ENCODE measurements at regions not wholly inside any gene's neighbourhood (a gene's known extent, or its start where the extent isn't known, plus 50 kb on each side); places are given as distances from the start of the nearest gene placed in this dataset.
A peak's percentile ranks its signal among the peaks of the same experiment; 100 is the strongest.

GRCh38 chr12:28933864-28934527, 215.1 kb upstream of the FAR2 start:
- ChIA-PET CTCF (interaction anchor here (0.6 kb wide), 2 partner anchors 61 to 1620 kb away, joined by 3 read pairs; no protein-coding TSS in a partner anchor), POLR2A (interaction anchor here (1.1 kb wide), 1 partner anchor 50 kb away, joined by 4 read pairs; no protein-coding TSS in a partner anchor)
- Mint-ChIP-seq H3K4me3 (ENCODE audit: unreplicated experiment) (no peak overlapping the region), H3K27ac (ENCODE audit: low read depth, unreplicated experiment) (peak overlapping the region; percentile 19), H3K9me3 (ENCODE audit: unreplicated experiment) (no peaks in the 10 kb centered on the region), H3K27me3 (ENCODE audit: insufficient read depth, unreplicated experiment) (no peaks in the 10 kb centered on the region), H3K4me1 (ENCODE audit: insufficient read depth, unreplicated experiment) (peaks cover 40% of the 10 kb centered on the region), H3K36me3 (ENCODE audit: insufficient read depth, unreplicated experiment) (no peaks in the 10 kb centered on the region)
- no peak for TF ChIP-seq CTCF (IDR thresholded peaks at IDR 0.05; ENCODE audit: unreplicated experiment)
- BruUV-seq (replicated peaks) = no TSS peak
- intact Hi-C loops (cut with micrococcal nuclease) = no loop called here
- peak; percentile 23 for DNase-seq (ENCODE audit: unreplicated experiment)

- TF ChIP-seq CTCF (IDR thresholded peaks at IDR 0.05; ENCODE audit: unreplicated experiment) = no peak
- H3K27me3 Mint-ChIP-seq (ENCODE audit: insufficient read depth, unreplicated experiment) = no peaks in the 10 kb centered on the region
- H3K9me3 Mint-ChIP-seq (ENCODE audit: unreplicated experiment) = no peaks in the 10 kb centered on the region
- CTCF ChIA-PET = no interaction called here
- peaks cover 51% of the 10 kb centered on the region for H3K4me1 Mint-ChIP-seq (ENCODE audit: insufficient read depth, unreplicated experiment)
- no peaks in the 10 kb centered on the region for H3K36me3 Mint-ChIP-seq (ENCODE audit: insufficient read depth, unreplicated experiment)
- intact Hi-C loops (cut with micrococcal nuclease) = no loop called here
- H3K27ac Mint-ChIP-seq (ENCODE audit: low read depth, unreplicated experiment) = peak overlapping the region; percentile 63
- H3K4me3 Mint-ChIP-seq (ENCODE audit: unreplicated experiment) = no peak overlapping the region
- POLR2A ChIA-PET = interaction anchor here (0.7 kb wide), 1 partner anchor 352 kb away, joined by 4 read pairs; no protein-coding TSS in a partner anchor
- DNase-seq (ENCODE audit: unreplicated experiment) = no peak
- no TSS peak for BruUV-seq (replicated peaks)
Measured at GRCh38 chr12:28936221-28936620, 212.9 kb upstream of the FAR2 start.

GRCh38 chr12:28936711-28937110, 212.4 kb upstream of the FAR2 start:
- no peak for DNase-seq (ENCODE audit: unreplicated experiment)
- Mint-ChIP-seq H3K27me3 (ENCODE audit: insufficient read depth, unreplicated experiment) (no peaks in the 10 kb centered on the region), H3K4me3 (ENCODE audit: unreplicated experiment) (no peak overlapping the region), H3K9me3 (ENCODE audit: unreplicated experiment) (no peaks in the 10 kb centered on the region), H3K36me3 (ENCODE audit: insufficient read depth, unreplicated experiment) (no peaks in the 10 kb centered on the region), H3K4me1 (ENCODE audit: insufficient read depth, unreplicated experiment) (peaks cover 56% of the 10 kb centered on the region), H3K27ac (ENCODE audit: low read depth, unreplicated experiment) (peak overlapping the region; percentile 63)
- TF ChIP-seq CTCF (IDR thresholded peaks at IDR 0.05; ENCODE audit: unreplicated experiment) = no peak
- CTCF ChIA-PET = no interaction called here
- no TSS peak for BruUV-seq (replicated peaks)
- intact Hi-C loops (cut with micrococcal nuclease) = no loop called here
- POLR2A ChIA-PET = no interaction called here

- Mint-ChIP-seq H3K4me3 (ENCODE audit: unreplicated experiment) (no peak overlapping the region), H3K4me1 (ENCODE audit: insufficient read depth, unreplicated experiment) (peaks cover 60% of the 10 kb centered on the region), H3K36me3 (ENCODE audit: insufficient read depth, unreplicated experiment) (no peaks in the 10 kb centered on the region), H3K27me3 (ENCODE audit: insufficient read depth, unreplicated experiment) (no peaks in the 10 kb centered on the region), H3K27ac (ENCODE audit: low read depth, unreplicated experiment) (peak overlapping the region; percentile 63), H3K9me3 (ENCODE audit: unreplicated experiment) (no peaks in the 10 kb centered on the region)
- no TSS peak for BruUV-seq (replicated peaks)
- CTCF ChIA-PET = no interaction called here
- POLR2A ChIA-PET = no interaction called here
- DNase-seq (ENCODE audit: unreplicated experiment) = peak; percentile 30
- intact Hi-C loops (cut with micrococcal nuclease) = no loop called here
- TF ChIP-seq CTCF (IDR thresholded peaks at IDR 0.05; ENCODE audit: unreplicated experiment) = no peak
Measured at GRCh38 chr12:28937196-28937595, 211.9 kb upstream of the FAR2 start.

All from MCF 10A (cell line).